HS-5 (cell line): ENCODE measurements at regions not wholly inside any gene's neighbourhood (a gene's known extent, or its start where the extent isn't known, plus 50 kb on each side); places are given as distances from the start of the nearest gene placed in this dataset.
"Not testable (repeated sequence)": the region's sequence is repeated elsewhere in the genome, so short reads cannot be mapped to it uniquely, and the experiment has no call there.

Source experiments
- DNase-seq: peaks from one replicate; pipeline ENCODE4 v3.0.0-alpha.2; 2012; ENCODE audit warnings: low read depth

DNA sequence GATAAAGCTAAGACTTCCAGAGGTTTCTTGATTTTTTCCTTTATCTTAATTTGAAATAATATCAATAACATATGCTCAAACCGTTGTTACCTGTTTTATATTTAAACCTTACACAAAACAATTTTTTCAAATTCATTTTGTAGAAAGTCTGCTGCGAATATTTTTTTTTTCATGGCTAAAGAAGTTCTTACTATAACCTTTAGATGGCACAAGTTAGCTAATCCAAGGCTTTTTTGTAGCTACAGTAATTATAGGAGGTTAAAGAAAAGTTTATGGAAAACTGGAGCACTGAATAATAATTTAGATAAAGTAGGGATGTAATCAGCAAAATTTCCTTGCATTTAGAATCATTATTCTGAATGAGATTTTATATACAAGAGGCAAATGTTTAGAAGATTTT lies 78.0 kb upstream of the PNPT1 start:
- peak; percentile 20 for DNase-seq

DNA sequence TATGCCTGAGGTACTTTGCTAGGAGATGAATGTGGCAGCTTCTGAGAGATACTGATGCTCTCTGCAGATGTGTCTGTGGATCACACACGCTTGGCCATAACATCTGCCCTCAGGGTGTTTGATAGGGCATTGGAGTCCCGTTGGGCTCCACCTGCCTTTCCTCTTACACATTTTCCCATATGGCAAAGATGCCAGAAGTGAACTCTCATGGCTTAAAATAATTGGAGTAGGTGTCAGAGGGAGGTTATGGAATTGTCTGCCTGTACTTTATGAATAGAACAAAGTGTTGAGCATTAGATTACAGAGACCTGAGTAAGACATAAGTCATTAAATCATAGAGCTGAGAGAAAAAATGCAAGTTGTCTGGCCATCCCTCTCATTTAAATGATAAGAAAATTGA lies 75.3 kb upstream of the PNPT1 start:
- DNase-seq: no peak

DNA sequence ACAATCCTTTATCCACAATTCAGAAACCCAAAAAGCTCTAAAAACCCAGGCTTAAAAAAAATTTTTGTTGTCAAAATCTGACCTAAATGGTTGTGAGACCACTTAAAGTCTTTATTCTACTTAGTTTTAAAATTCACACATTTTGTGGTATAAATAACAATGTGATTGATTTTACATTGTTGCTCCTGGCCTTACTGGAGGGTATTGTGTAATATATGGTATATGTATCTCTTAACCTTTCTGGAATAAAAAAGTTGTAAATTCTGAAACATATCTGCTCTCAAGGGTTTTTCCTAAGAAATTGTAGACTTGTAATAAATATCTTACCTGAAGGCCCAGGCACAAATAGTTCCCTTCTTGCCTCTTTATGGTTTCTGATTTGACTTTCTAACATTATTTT lies 73.3 kb upstream of the PNPT1 start:
- no peak for DNase-seq

DNA sequence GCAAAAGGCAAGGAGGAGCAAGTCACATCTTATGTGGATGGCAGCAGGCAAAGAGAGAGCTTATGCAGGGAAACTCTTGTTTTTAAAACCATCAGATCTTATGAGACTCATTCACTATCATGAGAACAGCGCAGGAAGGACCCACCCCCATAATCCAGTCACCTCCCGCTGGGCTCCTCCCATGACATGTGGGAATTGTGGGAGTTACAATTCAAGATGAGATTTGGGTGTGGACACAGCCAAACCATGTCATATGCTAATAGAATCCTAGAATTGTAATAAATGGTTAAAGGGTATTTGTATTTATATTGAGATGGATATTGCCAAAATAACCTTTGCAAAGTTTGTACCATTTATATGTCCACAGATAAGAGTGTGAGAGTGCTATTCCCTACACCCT lies 72.1 kb upstream of the PNPT1 start:
- DNase-seq: not testable (repeated sequence)

DNA sequence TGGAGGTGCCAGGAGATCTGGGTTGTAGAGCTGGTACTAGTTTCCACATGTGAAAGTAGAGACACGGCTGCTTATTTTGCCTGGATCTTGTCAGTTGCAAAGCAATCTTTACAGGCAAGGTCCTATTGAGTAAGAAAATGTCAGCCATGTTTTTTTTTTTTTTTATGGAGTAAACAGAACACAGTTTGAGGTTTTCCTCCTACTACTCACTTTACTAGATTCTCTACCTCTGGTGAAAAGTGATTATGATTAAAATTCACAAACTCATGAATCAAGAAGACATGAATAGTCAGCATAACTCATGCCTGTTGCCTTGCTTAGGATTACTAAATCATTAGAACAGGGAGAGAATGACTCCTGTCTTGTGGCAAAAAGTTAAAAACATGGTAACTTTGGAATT lies 70.1 kb upstream of the PNPT1 start:
- DNase-seq: no peak

DNA sequence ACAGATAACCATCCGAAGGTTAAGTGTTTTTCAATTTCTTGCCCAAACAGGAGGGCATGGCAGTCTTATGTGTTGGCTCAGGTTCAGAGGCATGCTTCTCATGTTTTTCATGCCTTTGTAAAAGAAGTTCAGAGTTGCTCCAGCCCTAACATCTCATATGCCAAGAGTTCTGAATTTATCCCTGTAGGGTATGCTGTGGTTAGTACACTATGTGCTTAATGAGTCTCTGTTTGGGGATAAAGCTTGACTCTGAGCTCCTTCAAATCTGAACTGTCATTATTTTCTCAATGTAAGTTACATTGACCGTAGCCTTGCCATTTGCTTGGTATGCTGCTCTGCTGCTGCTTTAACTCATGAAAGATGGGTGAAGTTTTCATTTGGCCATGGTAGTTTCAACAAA lies 67.9 kb upstream of the PNPT1 start:
- DNase-seq: no peak

DNA sequence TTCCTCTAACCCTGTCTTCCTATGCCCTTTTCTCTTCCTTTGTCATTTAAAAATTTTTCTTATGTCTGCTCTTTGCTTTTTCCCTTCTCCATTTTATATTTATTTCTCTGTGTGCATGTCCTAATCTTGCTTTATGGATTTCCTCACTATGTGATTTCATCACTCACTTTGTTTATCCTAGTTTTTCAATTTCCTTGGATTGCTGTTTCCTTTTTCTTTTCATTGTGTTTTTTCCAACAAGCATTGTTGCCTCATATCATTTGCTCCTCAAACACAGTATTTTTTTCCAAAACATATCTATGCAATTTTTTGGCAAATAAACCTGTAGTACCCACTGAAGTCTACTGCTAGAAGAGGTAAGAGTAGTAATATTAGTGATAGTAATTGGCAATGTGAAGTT lies 67.4 kb upstream of the PNPT1 start:
- DNase-seq: no peak

DNA sequence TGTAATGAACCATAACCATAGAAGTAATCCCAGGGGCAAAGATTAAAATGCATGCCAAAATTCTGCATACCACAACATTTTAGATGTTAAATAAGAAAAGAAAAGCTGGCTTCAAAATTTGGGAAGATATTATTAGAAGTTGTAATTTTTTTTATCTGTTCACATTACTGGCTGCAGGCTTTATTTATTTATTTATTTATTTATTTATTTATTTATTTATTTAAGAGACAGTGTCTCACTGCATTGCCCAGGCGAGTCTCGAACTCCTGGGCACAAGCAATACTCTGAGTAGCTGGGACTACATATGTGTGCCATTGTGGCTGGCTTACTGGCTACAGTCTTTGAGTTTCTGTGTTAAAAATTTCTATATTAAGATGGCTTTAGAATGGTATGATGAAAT lies 66.5 kb upstream of the PNPT1 start:
- no peak for DNase-seq

DNA sequence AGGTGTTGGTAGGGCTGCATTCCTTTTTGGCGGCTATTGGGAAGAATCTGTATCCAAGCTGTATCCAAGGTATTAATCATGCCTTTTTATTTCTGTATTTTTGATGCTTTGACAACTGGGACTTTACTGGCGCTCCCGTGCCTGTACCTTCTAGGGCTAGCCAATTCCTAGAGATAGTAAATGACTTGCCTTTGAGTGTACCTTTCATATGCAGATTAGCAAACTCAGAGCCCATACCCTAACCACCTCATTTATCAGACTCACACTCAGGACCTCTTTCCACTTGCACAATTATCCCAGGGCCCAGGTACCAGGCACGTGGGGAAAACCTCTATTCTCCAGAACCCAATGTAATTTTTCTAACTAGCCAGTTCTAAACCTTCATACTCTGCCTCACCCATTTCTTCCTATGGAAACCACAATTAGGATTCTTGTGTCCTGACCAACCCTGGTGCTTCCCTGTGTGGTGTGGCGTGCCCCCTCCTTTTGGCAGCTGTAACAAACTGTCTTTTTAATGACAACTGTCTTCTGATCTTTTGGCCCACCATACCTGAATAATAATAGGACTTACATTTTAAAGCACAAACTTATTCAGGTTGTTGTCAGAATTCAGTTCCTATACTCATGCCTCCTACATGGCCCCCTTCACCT lies 65.8 kb upstream of the PNPT1 start:
- no peak for DNase-seq

- no peak for DNase-seq
Measured at GRCh38 chr2:55751966-55752365, 58.3 kb upstream of the PNPT1 start.

DNA sequence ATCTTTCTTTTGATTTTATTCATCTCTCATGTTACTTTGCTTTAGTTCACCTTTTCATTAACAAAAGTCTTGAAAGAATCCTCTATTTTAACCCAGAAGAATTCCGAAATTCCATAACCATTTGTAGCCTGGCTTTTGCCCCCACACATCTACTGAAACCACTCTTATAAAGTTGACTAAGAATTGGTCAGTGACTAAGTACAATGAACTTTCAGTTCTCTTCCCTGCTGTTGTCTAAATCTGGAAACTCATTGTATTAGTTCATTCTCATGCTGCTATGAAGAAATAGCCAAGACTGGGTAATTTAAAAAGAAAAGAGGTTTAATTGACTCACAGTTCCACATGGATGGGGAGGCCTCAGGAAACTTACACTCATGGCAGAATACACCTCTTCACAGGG lies 49.9 kb upstream of the PNPT1 start:
- peak; percentile 68 for DNase-seq
